Calu3 (cell line): ENCODE measurements at regions not wholly inside any gene's neighbourhood (a gene's known extent, or its start where the extent isn't known, plus 50 kb on each side); places are given as distances from the start of the nearest gene placed in this dataset.

Experiments
- BruUV-seq: library from RNA; stranded (reverse); fragments of 400-500 nt; replicated peaks from 2 replicates; lab custom pipeline; 2021; lab: Mats Ljungman, UMichigan
- CTCF ChIA-PET: fragments of 300-600 bp; sonication (Branson Sonifier 250); formaldehyde crosslinking; loops from one replicate; lab custom pipeline; 2022; ENCODE audit warnings: antibody characterized with exemption; lab: Charles Lee
- DNase-seq: peaks from one replicate; pipeline ENCODE4 v3.0.0; 2022
- H3K27ac Mint-ChIP-seq: one replicate; pipeline ENCODE4 v1.8.0; 2022; ENCODE audit warnings: mixed read lengths; ENCODE audit not compliant: unreplicated experiment
- H3K27me3 Mint-ChIP-seq: one replicate; pipeline ENCODE4 v1.8.0; 2022; ENCODE audit warnings: mixed read lengths; ENCODE audit not compliant: unreplicated experiment
- H3K36me3 Mint-ChIP-seq: one replicate; pipeline ENCODE4 v1.8.0; 2022; ENCODE audit warnings: mild to moderate bottlenecking, moderate library complexity, mixed read lengths; ENCODE audit not compliant: insufficient read depth, unreplicated experiment
- H3K4me1 Mint-ChIP-seq: one replicate; pipeline ENCODE4 v1.8.0; 2022; ENCODE audit warnings: mild to moderate bottlenecking, low read depth, mixed read lengths; ENCODE audit not compliant: unreplicated experiment
- H3K4me3 Mint-ChIP-seq: one replicate; pipeline ENCODE4 v1.8.0; 2022; ENCODE audit warnings: mild to moderate bottlenecking, low read depth, moderate library complexity, mixed read lengths; ENCODE audit not compliant: unreplicated experiment
- H3K9me3 Mint-ChIP-seq: one replicate; pipeline ENCODE4 v1.8.0; 2022; ENCODE audit warnings: low read depth, mixed read lengths; ENCODE audit not compliant: unreplicated experiment
- intact Hi-C: fragments of 100-400 bp; cut with micrococcal nuclease; formaldehyde crosslinking; loops from one replicate; pipeline ENCODE4 v1.10.0; 2022; ENCODE audit not compliant: unreplicated experiment
- TF ChIP-seq, protein P1 (sequence below): fragments of 200-600 bp; IDR thresholded peaks from one replicate; pipeline ENCODE4 v1.8.0; 2022; ENCODE audit warnings: antibody characterized with exemption; ENCODE audit not compliant: unreplicated experiment

- TF ChIP-seq, protein P1, sequence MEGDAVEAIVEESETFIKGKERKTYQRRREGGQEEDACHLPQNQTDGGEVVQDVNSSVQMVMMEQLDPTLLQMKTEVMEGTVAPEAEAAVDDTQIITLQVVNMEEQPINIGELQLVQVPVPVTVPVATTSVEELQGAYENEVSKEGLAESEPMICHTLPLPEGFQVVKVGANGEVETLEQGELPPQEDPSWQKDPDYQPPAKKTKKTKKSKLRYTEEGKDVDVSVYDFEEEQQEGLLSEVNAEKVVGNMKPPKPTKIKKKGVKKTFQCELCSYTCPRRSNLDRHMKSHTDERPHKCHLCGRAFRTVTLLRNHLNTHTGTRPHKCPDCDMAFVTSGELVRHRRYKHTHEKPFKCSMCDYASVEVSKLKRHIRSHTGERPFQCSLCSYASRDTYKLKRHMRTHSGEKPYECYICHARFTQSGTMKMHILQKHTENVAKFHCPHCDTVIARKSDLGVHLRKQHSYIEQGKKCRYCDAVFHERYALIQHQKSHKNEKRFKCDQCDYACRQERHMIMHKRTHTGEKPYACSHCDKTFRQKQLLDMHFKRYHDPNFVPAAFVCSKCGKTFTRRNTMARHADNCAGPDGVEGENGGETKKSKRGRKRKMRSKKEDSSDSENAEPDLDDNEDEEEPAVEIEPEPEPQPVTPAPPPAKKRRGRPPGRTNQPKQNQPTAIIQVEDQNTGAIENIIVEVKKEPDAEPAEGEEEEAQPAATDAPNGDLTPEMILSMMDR = no peak
- no peaks in the 10 kb centered on the region for H3K27me3 Mint-ChIP-seq
- H3K27ac Mint-ChIP-seq = no peak overlapping the region
- H3K36me3 Mint-ChIP-seq = no peaks in the 10 kb centered on the region
- BruUV-seq = no TSS peak
- no peak for DNase-seq
- CTCF ChIA-PET = no interaction called here
- peaks cover 3% of the 10 kb centered on the region for H3K9me3 Mint-ChIP-seq
- intact Hi-C loops = no loop called here
- H3K4me3 Mint-ChIP-seq = no peak overlapping the region
- H3K4me1 Mint-ChIP-seq = peaks cover 65% of the 10 kb centered on the region
Measured at GRCh38 chr5:164187785-164188184, 682.4 kb downstream of the MAT2B start.

DNA sequence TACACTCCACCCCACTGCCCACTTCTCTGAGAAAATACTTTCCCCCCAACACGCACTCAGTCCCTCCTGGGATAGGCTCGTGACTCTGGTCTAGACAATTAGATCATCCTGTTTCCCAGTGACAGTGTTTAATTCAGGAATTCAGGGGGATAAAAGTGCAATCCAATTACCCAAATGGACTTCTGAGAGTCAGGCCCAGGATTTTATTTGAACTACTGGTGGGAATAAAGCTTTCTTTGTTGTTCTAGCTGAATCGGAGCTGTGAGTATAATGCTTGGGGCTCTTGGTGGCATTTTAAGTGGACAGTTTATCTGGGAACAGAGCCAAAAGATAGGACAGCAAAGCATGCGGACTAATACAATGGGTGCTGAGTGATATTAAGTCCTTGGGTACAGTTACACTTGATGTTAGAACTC lies 683.3 kb downstream of the MAT2B start:
- H3K4me1 Mint-ChIP-seq = peaks cover 56% of the 10 kb centered on the region
- TF ChIP-seq, protein P1 = no peak
- H3K4me3 Mint-ChIP-seq = no peak overlapping the region
- CTCF ChIA-PET = no interaction called here
- H3K9me3 Mint-ChIP-seq = peaks cover 3% of the 10 kb centered on the region
- no peak overlapping the region for H3K27ac Mint-ChIP-seq
- no peaks in the 10 kb centered on the region for H3K36me3 Mint-ChIP-seq
- no peak for DNase-seq
- no TSS peak for BruUV-seq
- H3K27me3 Mint-ChIP-seq = no peaks in the 10 kb centered on the region
- intact Hi-C loops = no loop called here

GRCh38 chr5:164191240-164191639 lies 685.8 kb downstream of the MAT2B start:
- no peaks in the 10 kb centered on the region for H3K36me3 Mint-ChIP-seq
- H3K9me3 Mint-ChIP-seq = peaks cover 3% of the 10 kb centered on the region
- TF ChIP-seq, protein P1 = no peak
- H3K27me3 Mint-ChIP-seq = no peaks in the 10 kb centered on the region
- H3K4me3 Mint-ChIP-seq = no peak overlapping the region
- CTCF ChIA-PET = interaction anchor here (0.6 kb wide), 1 partner anchor 375 kb away, joined by 3 read pairs; no protein-coding TSS in a partner anchor
- DNase-seq = peak; percentile 79
- H3K27ac Mint-ChIP-seq = peak overlapping the region; percentile 74
- intact Hi-C loops = loop anchor here (2.0 kb wide), 1 partner anchor 44 kb away; no protein-coding TSS in a partner anchor
- peaks cover 47% of the 10 kb centered on the region for H3K4me1 Mint-ChIP-seq
- BruUV-seq = no TSS peak

- Mint-ChIP-seq H3K27ac (peak overlapping the region; percentile 53), H3K27me3 (no peaks in the 10 kb centered on the region), H3K36me3 (no peaks in the 10 kb centered on the region), H3K4me1 (peaks cover 37% of the 10 kb centered on the region), H3K4me3 (no peak overlapping the region), H3K9me3 (peaks cover 2% of the 10 kb centered on the region)
- DNase-seq = no peak
- intact Hi-C loops = no loop called here
- TF ChIP-seq, protein P1 = no peak
- no TSS peak for BruUV-seq
- CTCF ChIA-PET = no interaction called here
Measured at GRCh38 chr5:164202338-164202737, 696.9 kb downstream of the MAT2B start.
